NCI-H69 (cell line): ENCODE measurements at regions not wholly inside any gene's neighbourhood (a gene's known extent, or its start where the extent isn't known, plus 50 kb on each side); places are given as distances from the start of the nearest gene placed in this dataset.

Experiments used
- DNase-seq: peaks from one replicate; lab custom pipeline; 2025; lab: John Stamatoyannopoulos, UW

GRCh38 chr12:58530742-58531062 is 389.6 kb downstream of the LRIG3 start:
- DNase-seq: no peak

GRCh38 chr12:58532855-58533608 is 387.3 kb downstream of the LRIG3 start:
- DNase-seq: peak; percentile 25

GRCh38 chr12:58533652-58534051 is 386.7 kb downstream of the LRIG3 start:
- DNase-seq: no peak

GRCh38 chr12:58537278-58537677 is 383.0 kb downstream of the LRIG3 start:
- DNase-seq: peak; percentile 19

GRCh38 chr12:58539295-58539694 is 381.0 kb downstream of the LRIG3 start:
- no peak for DNase-seq

- DNase-seq: peak; percentile 95
Measured at GRCh38 chr12:58540480-58541299, 379.6 kb downstream of the LRIG3 start.

- no peak for DNase-seq
Measured at GRCh38 chr12:58541300-58541690, 379.0 kb downstream of the LRIG3 start.

GRCh38 chr12:58544281-58544680 is 376.0 kb downstream of the LRIG3 start:
- no peak for DNase-seq

GRCh38 chr12:58547217-58547616 is 373.1 kb downstream of the LRIG3 start:
- DNase-seq: no peak

GRCh38 chr12:58548801-58549200 is 371.5 kb downstream of the LRIG3 start:
- DNase-seq: no peak

GRCh38 chr12:58554522-58555157 is 365.7 kb downstream of the LRIG3 start:
- no peak for DNase-seq

- no peak for DNase-seq
Measured at GRCh38 chr12:58557171-58557570, 363.1 kb downstream of the LRIG3 start.

GRCh38 chr12:58557661-58558060 is 362.6 kb downstream of the LRIG3 start:
- no peak for DNase-seq

GRCh38 chr12:58563621-58564020 is 356.7 kb downstream of the LRIG3 start:
- DNase-seq: no peak

GRCh38 chr12:58564721-58565120 is 355.6 kb downstream of the LRIG3 start:
- DNase-seq: peak; percentile 46

- peak; percentile 61 for DNase-seq
Measured at GRCh38 chr12:58566599-58566998, 353.7 kb downstream of the LRIG3 start.

GRCh38 chr12:58567189-58567588 is 353.1 kb downstream of the LRIG3 start:
- DNase-seq: no peak

GRCh38 chr12:58570411-58570810 is 349.9 kb downstream of the LRIG3 start:
- DNase-seq: no peak

- no peak for DNase-seq
Measured at GRCh38 chr12:58575256-58575655, 345.0 kb downstream of the LRIG3 start.

- DNase-seq: no peak
Measured at GRCh38 chr12:58576081-58576480, 344.2 kb downstream of the LRIG3 start.

GRCh38 chr12:58576916-58577315 is 343.4 kb downstream of the LRIG3 start:
- DNase-seq: no peak

- DNase-seq: no peak
Measured at GRCh38 chr12:58580095-58580494, 340.2 kb downstream of the LRIG3 start.

GRCh38 chr12:58583529-58583928 is 336.8 kb downstream of the LRIG3 start:
- no peak for DNase-seq
